HEK293 (cell line): ENCODE measurements at regions not wholly inside any gene's neighbourhood (a gene's known extent, or its start where the extent isn't known, plus 50 kb on each side); places are given as distances from the start of the nearest gene placed in this dataset.

Experiments used
- ATF2 ChIP-seq: fragments of 450-650 bp; formaldehyde crosslinking; IDR thresholded peaks from 2 replicates; pipeline ENCODE4 v1.5.1; 2016; ENCODE audit warnings: missing biosample characterization, missing genetic modification characterization, low read depth
- GLI4 ChIP-seq: fragments of 450-650 bp; formaldehyde crosslinking; IDR thresholded peaks from 2 replicates; pipeline ENCODE4 v1.5.1; 2016; ENCODE audit warnings: missing biosample characterization, missing genetic modification characterization
- HIC1 ChIP-seq: fragments of 450-650 bp; formaldehyde crosslinking; IDR thresholded peaks from 2 replicates; pipeline ENCODE4 v1.5.1; 2016; ENCODE audit warnings: missing biosample characterization, missing genetic modification characterization
- KLF16 ChIP-seq: fragments of 450-650 bp; formaldehyde crosslinking; IDR thresholded peaks from 2 replicates; pipeline ENCODE4 v1.5.1; 2017; ENCODE audit warnings: missing biosample characterization, missing genetic modification characterization
- PRDM2 ChIP-seq: fragments of 450-650 bp; formaldehyde crosslinking; IDR thresholded peaks from 2 replicates; pipeline ENCODE4 v1.5.1; 2016; ENCODE audit warnings: missing biosample characterization, missing genetic modification characterization, borderline replicate concordance
- PRDM4 ChIP-seq: fragments of 450-650 bp; formaldehyde crosslinking; IDR thresholded peaks from 2 replicates; pipeline ENCODE4 v1.5.1; 2017; ENCODE audit warnings: missing biosample characterization, missing genetic modification characterization
- SCRT1 ChIP-seq: fragments of 450-650 bp; formaldehyde crosslinking; IDR thresholded peaks from 2 replicates; pipeline ENCODE4 v1.5.1; 2016; ENCODE audit warnings: missing biosample characterization, missing genetic modification characterization, borderline replicate concordance
- ZBTB49 ChIP-seq: fragments of 450-650 bp; formaldehyde crosslinking; IDR thresholded peaks from 2 replicates; pipeline ENCODE4 v1.5.1; 2016; ENCODE audit warnings: missing biosample characterization, missing genetic modification characterization, low read depth
- ZBTB7A ChIP-seq: fragments of 450-650 bp; formaldehyde crosslinking; IDR thresholded peaks from 2 replicates; pipeline ENCODE4 v1.5.1; 2016; ENCODE audit warnings: low read depth, missing biosample characterization, missing genetic modification characterization
- ZFP41 ChIP-seq: fragments of 450-650 bp; formaldehyde crosslinking; IDR thresholded peaks from 2 replicates; pipeline ENCODE4 v1.5.1; 2016; ENCODE audit warnings: missing biosample characterization, missing genetic modification characterization, borderline replicate concordance
- ZNF175 ChIP-seq: fragments of 450-650 bp; formaldehyde crosslinking; IDR thresholded peaks from 2 replicates; pipeline ENCODE4 v1.5.1; 2016; ENCODE audit warnings: missing biosample characterization, missing genetic modification characterization
- ZNF18 ChIP-seq: fragments of 450-650 bp; formaldehyde crosslinking; IDR thresholded peaks from 2 replicates; pipeline ENCODE4 v1.5.1; 2016; ENCODE audit warnings: missing biosample characterization, missing genetic modification characterization
- ZNF335 ChIP-seq: fragments of 450-650 bp; formaldehyde crosslinking; conservative IDR thresholded peaks from 2 replicates; pipeline ENCODE4 v1.5.1; 2016; ENCODE audit warnings: missing biosample characterization, missing genetic modification characterization
- ZNF362 ChIP-seq: fragments of 450-650 bp; formaldehyde crosslinking; IDR thresholded peaks from 2 replicates; pipeline ENCODE4 v1.5.1; 2016; ENCODE audit warnings: missing biosample characterization, missing genetic modification characterization
- ZNF416 ChIP-seq: fragments of 450-650 bp; formaldehyde crosslinking; IDR thresholded peaks from 2 replicates; pipeline ENCODE4 v1.5.1; 2016; ENCODE audit warnings: missing biosample characterization, missing genetic modification characterization
- ZNF664 ChIP-seq: fragments of 450-650 bp; formaldehyde crosslinking; IDR thresholded peaks from 2 replicates; pipeline ENCODE4 v1.5.1; 2016; ENCODE audit warnings: missing biosample characterization, missing genetic modification characterization
- ZNF670 ChIP-seq: fragments of 450-650 bp; formaldehyde crosslinking; IDR thresholded peaks from 2 replicates; pipeline ENCODE4 v1.5.1; 2016; ENCODE audit warnings: missing biosample characterization, missing genetic modification characterization, low read depth
- ZNF843 ChIP-seq: fragments of 450-650 bp; formaldehyde crosslinking; IDR thresholded peaks from 2 replicates; pipeline ENCODE4 v1.5.1; 2016; ENCODE audit warnings: missing biosample characterization, missing genetic modification characterization
- ZSCAN5A ChIP-seq: fragments of 450-650 bp; formaldehyde crosslinking; IDR thresholded peaks from 2 replicates; pipeline ENCODE4 v1.5.1; 2016; ENCODE audit warnings: missing biosample characterization, missing genetic modification characterization

- TF ChIP-seq PRDM2 (tag by site-specific recombination) (no peak), ZNF18 (no peak), ATF2 (no peak), SCRT1 (no peak), ZNF362 (tag by site-specific recombination) (no peak), ZNF670 (tag by site-specific recombination) (no peak), ZNF175 (tag by site-specific recombination) (no peak), ZFP41 (no peak), ZNF843 (tag by site-specific recombination) (no peak), ZNF335 (tag by site-specific recombination) (peak; percentile 47), ZBTB7A (tag by site-specific recombination) (no peak), PRDM4 (tag by site-specific recombination) (no peak), ZNF664 (no peak), GLI4 (tag by site-specific recombination) (no peak), ZSCAN5A (tag by site-specific recombination) (no peak), HIC1 (tag by site-specific recombination) (peak; percentile 54; the same call in 1 of the 2 replicates), ZBTB49 (tag by site-specific recombination) (no peak), KLF16 (no peak), ZNF416 (no peak)
Measured at GRCh38 chr11:115623021-115623451, 118.8 kb upstream of the CADM1 start (continued).
